Bronchial epithelial cell (primary cell): ENCODE measurements at regions not wholly inside any gene's neighbourhood (a gene's known extent, or its start where the extent isn't known, plus 50 kb on each side); places are given as distances from the start of the nearest gene placed in this dataset.

Experiments
- DNase-seq: peaks from one replicate; pipeline ENCODE4 v3.0.0-alpha.2; 2010; ENCODE audit warnings: low read depth
- FAIRE-seq: peaks from 2 replicates; lab custom pipeline; 2011; peaks lifted over from hg19 to GRCh38; lab: Jason Lieb, UNC
- H3K27me3 ChIP-seq: 2 replicates; pipeline ENCODE4 v1.5.1; 2011; ENCODE audit warnings: low read length; ENCODE audit not compliant: control insufficient read depth, insufficient read depth
- H3K36me3 ChIP-seq: 2 replicates; pipeline ENCODE4 v1.5.1; 2011; ENCODE audit warnings: low read length; ENCODE audit not compliant: control insufficient read depth, insufficient read depth
- H3K4me3 ChIP-seq: 2 replicates; pipeline ENCODE4 v1.5.1; 2011; ENCODE audit warnings: mild to moderate bottlenecking, low read depth, low read length, control low read depth
- TF ChIP-seq, protein P1 (sequence below): IDR thresholded peaks from 2 replicates; pipeline ENCODE4 v1.5.1; 2011; ENCODE audit warnings: mild to moderate bottlenecking, moderate library complexity, low read length, control low read depth, inconsistent platforms; ENCODE audit not compliant: insufficient read depth, severe bottlenecking

DNA sequence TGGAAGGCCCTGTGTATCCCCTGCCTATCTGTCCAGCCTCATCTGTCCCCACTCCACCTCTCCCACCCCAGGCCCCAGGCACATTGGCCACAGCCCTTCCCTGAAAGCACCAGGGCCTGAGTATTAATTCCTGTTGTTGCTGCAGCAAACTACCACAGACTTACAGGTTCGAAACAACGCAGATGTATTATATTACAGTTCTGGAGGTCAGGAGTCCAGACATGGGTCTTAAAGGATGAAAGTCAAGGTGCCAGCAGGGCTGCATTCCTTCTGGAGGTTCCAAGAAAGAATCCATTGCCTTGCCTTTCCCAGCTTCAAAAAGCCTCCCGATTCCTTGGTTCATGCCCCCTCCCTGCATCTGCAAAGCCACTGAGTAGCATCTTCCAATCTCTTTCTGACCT is 78.7 kb upstream of the LAPTM4A start:
- H3K27me3 ChIP-seq, result no peaks in the 10 kb centered on the region
- no peaks in the 10 kb centered on the region for H3K36me3 ChIP-seq
- DNase-seq (no peak), FAIRE-seq (no peak)
- TF ChIP-seq, protein P1, sequence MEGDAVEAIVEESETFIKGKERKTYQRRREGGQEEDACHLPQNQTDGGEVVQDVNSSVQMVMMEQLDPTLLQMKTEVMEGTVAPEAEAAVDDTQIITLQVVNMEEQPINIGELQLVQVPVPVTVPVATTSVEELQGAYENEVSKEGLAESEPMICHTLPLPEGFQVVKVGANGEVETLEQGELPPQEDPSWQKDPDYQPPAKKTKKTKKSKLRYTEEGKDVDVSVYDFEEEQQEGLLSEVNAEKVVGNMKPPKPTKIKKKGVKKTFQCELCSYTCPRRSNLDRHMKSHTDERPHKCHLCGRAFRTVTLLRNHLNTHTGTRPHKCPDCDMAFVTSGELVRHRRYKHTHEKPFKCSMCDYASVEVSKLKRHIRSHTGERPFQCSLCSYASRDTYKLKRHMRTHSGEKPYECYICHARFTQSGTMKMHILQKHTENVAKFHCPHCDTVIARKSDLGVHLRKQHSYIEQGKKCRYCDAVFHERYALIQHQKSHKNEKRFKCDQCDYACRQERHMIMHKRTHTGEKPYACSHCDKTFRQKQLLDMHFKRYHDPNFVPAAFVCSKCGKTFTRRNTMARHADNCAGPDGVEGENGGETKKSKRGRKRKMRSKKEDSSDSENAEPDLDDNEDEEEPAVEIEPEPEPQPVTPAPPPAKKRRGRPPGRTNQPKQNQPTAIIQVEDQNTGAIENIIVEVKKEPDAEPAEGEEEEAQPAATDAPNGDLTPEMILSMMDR, result no peak
- no peak overlapping the region for H3K4me3 ChIP-seq

DNA sequence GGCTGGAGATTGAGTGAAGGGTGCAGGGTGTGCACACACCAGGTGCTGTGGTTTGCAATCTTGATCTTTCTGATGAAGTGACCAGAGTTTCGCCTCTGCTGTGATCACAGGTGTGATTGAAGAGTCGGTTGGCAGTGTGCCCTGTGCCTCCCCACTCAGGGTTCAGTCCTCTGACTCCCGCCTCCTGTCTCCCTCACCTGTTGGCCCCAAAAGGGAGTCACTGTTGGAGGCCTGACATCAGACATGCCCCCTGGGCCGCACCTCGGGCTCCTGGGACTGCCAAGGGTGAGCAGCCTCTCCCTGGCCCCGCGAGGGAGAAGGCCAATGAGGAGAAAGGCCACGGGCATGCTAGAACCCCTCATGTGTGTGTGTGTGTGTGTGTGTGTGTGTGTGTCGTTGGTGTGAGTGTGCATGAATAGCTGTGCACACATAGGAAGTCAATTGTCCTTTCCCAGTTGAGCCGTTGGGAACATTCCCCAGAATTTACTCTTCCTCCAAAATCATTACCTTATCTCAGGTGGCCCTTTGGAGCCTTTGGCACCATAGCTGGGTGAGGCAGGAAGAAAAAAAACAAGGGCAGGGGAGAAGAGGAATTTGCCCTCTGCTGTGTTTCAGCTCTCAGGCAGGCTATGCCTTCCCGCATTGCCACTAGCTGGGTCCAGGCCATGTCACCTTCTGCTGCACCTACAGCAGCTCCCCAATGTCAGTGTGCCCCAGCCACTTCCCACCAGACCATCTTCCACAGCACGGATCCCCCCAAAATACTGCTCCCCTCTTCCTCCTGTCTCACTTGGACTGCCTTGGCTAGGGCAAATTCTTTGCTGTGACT is 78.1 kb upstream of the LAPTM4A start:
- H3K27me3 ChIP-seq, result no peaks in the 10 kb centered on the region
- TF ChIP-seq, protein P1, result no peak
- FAIRE-seq, result no peak

DNA sequence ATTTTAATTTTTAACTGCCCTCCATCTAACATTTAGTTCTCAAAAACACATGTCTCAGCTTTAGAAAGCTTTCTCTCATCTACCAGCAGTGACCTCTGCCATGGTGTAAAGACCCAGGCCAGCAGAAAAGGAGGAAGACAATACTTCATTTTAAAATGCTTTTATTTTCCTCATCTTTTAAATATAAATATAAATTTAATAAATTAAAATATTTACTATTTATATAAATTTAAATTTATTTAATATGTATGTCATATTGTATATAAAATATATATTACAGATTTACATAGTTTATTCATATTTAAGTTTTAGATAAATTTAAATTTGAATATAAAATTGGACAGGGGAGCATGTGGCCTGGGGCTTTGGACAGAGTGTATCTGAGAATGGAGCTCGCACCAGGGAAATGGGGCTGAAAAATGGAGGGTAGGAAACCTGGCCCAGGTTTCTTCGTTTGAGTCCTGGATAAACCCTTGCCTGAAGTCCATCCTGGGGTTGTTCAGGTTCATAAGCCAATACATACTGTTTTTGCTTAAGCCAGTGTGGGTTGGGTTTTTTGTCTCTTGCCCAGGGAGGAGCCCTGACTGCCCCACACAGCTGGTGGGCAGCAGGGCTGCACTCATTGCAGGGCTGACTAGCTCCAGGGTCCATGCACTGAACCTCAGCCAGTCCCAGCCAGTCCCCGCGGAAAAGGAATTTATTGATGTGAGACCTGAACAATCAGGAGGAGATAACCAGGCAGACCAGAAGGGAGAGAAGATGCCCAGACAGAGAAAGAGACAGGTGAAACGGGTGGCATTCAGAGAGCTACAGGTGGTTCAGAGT is 77.3 kb upstream of the LAPTM4A start:
- Histone ChIP-seq H3K4me3 (no peak overlapping the region), H3K36me3 (no peaks in the 10 kb centered on the region), H3K27me3 (no peaks in the 10 kb centered on the region)
- DNase-seq (no peak), FAIRE-seq (no peak)
- TF ChIP-seq, protein P1, result no peak

More for the DNA sequence above, 78.1 kb upstream of the LAPTM4A start:
- no peak overlapping the region for H3K4me3 ChIP-seq
- H3K36me3 ChIP-seq, result no peaks in the 10 kb centered on the region
- no peak for DNase-seq

DNA sequence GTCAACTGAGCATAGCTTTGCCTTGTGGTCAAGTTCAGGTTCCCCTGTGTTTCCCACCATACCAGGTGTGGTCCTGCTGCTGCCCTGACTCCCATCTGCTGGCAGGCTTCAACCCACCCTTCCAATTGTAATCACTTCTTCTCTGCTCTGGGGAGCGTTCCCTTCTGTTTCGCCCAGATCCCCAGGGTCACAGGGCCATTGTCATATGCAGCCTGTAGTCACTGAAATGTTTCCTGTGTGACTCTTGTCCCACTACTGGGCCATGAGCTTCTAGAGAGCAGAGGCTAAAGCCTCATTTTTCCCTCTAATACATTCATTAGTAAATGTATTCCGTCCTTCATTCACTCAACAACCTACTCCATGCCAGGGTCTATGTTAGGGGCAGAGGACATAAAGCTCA is 75.0 kb upstream of the LAPTM4A start:
- H3K36me3 ChIP-seq, result no peaks in the 10 kb centered on the region
- TF ChIP-seq, protein P1, result no peak
- no peaks in the 10 kb centered on the region for H3K27me3 ChIP-seq
- no peak for DNase-seq
- no peak for FAIRE-seq
- no peak overlapping the region for H3K4me3 ChIP-seq

DNA sequence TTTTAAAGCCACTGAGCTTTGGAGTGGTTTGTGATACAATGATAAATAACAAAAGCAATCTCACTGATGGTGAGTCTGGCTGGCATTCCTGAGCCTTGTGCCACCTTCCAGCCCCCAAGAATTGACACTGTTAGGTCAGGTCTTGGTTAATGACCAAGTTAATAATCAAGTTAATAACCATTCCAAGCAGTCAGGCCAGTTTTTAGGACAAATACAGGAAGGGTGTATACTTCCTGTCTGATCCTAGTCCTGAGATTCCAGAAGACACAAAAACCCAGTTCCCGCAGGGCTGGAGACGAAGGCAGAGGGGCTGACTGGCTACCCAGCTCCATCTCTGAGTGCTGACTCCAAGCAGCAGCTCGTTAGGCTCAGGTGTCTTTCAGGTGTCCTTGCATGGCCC is 74.6 kb upstream of the LAPTM4A start:
- Histone ChIP-seq H3K36me3 (no peaks in the 10 kb centered on the region), H3K27me3 (no peaks in the 10 kb centered on the region), H3K4me3 (no peak overlapping the region)
- no peak for FAIRE-seq
- TF ChIP-seq, protein P1, result no peak
- no peak for DNase-seq
